ENCODE measurements at regions not wholly inside any gene's neighbourhood (a gene's known extent, or its start where the extent isn't known, plus 50 kb on each side); places are given as distances from the start of the nearest gene placed in this dataset.
"Not testable (repeated sequence)": the region's sequence is repeated elsewhere in the genome, so short reads cannot be mapped to it uniquely, and the experiment has no call there.

- not testable (repeated sequence) for DNase-seq
These were observed 2730.6 kb downstream of the RPIA start for GRCh38 chr2:91422102-91422501.

- DNase-seq: not testable (repeated sequence)
These were observed 2735.7 kb downstream of the RPIA start for GRCh38 chr2:91427148-91427547.

DNA sequence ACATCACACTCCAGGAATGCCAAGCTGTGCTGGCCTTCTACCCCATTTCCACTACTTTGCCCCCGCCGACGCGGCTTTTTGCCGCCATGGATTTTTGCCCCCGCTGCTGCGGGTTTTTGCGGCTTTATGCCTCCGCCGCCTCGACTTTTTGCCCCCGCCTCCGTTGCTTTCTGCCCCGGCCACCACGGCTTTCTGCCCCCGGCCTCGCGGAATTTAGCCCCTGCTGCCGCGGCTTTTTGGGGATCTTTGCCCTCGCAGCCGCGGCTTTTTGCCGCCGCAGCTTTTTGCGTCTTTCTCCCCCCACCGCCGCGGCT, 2750.4 kb downstream of the RPIA start:
- not testable (repeated sequence) for DNase-seq

GRCh38 chr2:91442246-91442905, 2750.9 kb downstream of the RPIA start:
- no peak for DNase-seq

DNA sequence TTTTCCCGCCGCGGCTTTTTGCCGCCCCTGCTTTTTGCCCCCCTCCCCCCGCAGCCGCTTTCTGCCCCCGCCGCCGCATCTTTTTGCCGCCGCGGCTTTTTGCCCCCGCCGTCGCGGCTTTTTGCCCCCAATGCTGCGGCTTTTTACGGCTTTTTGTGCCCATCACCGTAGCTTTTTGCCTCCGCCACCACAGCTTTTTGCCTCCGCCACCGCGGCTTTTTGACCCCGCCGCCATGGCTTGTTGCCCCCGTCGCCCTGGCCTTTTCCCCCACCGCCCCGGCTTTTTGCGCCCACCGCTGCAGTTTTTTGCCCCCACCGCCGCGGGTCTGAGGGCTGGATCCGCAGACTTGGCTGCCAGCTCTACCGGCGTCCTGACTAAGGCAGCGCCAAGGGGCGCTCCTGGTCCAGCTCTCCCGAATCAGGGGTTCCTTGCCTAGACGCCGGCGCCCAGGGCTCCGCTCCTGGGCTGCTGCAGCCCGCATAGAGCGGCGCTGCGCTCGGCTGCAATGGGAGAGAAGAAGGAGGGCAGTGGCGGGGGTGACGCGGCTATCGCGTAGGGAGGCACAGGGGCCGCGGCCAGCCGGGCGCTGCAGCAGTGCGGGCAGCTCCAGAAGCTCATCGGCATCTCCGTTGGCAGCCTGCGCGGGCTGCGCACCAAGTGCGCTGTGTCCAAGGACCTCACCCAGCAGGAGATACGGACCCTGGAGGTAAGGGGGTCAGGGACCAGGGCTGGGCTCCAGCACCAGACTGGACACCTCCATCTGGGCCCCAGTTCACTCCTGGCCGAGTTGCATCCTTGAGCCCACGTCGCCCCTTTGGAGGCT, 2751.6 kb downstream of the RPIA start:
- not testable (repeated sequence) for DNase-seq

DNA sequence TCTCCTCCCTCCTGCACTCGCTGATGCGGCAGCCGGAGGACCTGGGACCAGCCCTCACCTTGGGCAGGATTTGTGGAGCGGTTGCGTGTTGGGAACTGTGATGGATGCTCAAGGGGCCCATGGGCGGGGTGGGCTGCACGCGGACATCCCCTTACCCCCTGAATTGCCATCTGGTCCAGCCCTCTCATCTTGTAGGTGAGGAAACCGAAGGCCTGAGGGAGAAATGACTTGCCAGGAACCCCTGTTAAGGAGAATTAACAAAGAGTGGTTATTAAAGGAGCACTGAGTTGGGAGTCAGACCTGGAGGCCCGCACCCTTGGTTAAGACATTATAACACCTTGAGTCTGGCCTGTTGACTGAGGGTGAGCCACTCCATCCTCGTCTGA, 2752.2 kb downstream of the RPIA start:
- DNase-seq: not testable (repeated sequence)

GRCh38 chr2:91445705-91446104, 2754.2 kb downstream of the RPIA start:
- DNase-seq: not testable (repeated sequence)

DNA sequence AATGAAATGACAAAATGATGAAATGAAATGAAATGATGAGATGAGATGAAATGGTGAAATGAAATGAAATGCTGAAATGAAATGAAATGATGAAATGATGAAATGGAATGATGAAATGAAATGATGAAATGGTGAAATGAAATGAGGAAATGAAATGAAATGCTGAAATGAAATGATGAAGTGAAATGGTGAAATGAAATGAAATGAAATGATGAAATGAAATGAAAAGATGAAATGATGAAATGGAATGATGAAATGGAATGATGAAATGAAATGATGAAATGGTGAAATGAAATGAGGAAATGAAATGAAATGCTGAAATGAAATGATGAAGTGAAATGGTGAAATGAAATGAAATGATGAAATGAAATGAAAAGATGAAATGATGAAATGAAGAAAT, 2755.0 kb downstream of the RPIA start:
- DNase-seq: not testable (repeated sequence)

DNA sequence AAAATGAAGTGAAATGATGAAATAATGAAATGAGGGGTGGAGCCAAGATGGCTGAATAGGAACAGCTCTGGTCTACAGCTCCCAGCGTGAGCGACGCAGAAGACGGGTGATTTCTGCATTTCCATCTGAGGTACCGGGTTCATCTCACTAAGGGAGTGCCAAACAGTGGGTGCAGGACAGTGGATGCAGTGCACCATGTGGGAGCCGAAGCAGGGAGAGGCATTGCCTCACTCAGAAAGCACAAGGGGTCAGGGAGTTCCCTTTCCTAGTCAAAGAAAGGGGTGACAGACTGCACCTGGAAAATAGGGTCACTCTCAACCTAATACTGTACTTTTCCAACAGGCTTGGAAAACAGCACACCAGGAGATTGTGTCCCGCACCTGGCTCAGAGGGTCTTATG, 2755.4 kb downstream of the RPIA start:
- not testable (repeated sequence) for DNase-seq

- not testable (repeated sequence) for DNase-seq
These were observed 2756.0 kb downstream of the RPIA start for GRCh38 chr2:91447508-91447907.

DNA sequence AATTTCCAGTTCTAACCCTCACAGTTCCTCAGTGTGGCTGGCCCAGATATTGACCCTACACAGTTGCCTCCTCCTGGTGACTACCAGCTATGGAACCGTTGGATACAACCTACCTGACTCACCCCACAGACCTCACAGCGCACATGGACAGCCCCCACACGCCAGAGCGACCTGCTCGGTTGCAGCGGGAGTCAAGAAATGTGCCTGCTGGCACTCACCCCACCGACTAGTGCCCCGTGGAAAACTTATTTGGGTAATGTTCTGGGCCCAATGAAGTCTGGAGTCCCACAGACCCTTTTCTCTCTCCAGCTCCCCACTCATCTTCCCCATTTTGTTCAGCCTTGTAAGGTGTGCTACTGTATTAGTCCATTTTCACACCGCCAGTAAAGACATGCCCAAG, 2770.8 kb downstream of the RPIA start:
- DNase-seq: not testable (repeated sequence)

GRCh38 chr2:91463007-91463406, 2771.5 kb downstream of the RPIA start:
- not testable (repeated sequence) for DNase-seq

- not testable (repeated sequence) for DNase-seq
These were observed 2775.4 kb downstream of the RPIA start for GRCh38 chr2:91466780-91467363.

DNA sequence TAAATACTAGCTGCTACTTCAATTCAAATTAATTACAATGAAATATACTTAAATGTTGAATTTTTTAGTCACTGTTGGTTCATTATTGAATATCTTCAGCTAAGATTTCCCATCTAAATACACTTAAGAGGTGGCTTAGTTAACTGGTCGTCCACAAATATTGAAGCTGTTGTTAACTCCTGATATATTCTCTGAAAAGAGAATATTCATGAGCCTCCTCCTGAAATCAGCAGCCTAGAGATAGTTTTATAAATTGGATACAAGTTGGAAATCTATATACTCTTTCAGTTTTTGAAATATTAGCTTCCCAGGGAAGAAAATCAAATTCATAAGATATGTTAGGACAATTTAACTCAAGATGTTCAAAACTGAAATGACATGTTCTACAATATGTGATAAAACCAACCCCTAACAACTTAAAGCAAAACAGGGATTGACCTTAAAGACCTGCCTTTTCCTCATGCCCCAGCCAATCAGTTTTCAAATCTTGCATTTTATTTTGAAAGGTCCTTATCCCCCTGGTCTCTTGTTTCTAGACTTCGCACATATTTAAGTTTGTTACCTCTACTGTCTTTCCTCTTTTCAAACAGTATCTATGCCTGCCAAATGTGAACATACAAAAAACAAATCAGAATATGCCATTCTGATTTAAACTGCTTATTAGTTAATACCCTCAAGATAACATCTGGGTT, 2784.9 kb downstream of the RPIA start:
- not testable (repeated sequence) for DNase-seq

DNA sequence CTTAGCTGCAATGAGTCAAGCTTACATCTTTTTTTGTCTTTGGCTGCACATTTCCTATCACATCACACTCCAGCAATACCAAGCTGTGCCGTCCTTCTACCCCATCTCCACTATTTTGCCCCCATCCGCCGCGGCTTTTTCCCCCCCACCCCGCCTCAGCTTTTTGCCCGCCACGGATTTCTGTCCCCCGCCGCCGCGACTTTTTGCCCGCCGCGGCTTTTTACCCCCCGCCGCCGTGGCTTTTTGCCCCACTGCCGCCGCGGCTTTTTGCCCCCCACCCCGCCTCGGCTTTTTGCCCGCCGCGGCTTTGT, 2785.4 kb downstream of the RPIA start:
- not testable (repeated sequence) for DNase-seq

DNA sequence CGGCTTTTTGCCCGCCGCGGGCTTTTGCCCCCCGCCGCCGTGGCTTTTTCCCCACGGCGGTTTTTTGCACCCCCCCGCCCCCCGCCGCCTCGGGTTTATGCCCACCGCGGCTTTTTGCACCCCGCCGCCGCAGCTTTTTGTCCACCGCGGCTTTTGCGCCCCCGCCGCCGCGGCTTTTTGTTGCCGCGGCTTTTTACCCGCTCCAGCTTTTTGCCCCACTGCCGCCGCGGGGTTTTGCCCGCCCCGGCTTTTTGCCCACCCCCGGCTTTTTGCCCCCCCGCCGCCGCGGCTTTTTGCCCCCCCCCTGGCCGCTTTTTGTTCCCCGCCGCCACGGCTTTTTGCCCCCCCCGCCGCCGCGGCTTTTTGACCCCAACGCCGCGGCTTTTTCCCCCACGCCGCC, 2785.8 kb downstream of the RPIA start:
- not testable (repeated sequence) for DNase-seq

- peak; percentile 15 for DNase-seq
These were observed 2786.5 kb downstream of the RPIA start for GRCh38 chr2:91477731-91478672.

- DNase-seq: not testable (repeated sequence)
These were observed 2787.6 kb downstream of the RPIA start for GRCh38 chr2:91478851-91479718.

DNA sequence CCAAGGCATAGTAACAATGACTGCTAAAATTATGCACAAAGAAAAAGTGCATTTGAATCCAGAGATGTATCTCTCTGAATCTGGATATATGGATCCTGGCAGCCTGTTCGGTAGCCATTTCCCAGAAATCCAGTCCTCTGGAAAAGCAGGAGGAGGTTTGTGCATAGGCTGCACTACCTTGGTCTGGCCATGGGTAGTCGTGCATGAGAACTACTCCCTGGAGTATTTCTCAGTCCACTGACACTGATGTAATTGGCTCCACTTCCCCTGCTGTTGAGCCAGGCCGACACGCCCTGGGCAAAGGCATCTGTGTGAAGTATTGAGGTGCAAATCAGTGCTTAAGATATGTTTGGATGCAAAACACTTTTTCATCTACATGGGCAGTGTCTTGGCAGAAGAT, 2793.8 kb downstream of the RPIA start:
- not testable (repeated sequence) for DNase-seq

GRCh38 chr2:91497129-91498064, 2805.9 kb downstream of the RPIA start:
- DNase-seq: not testable (repeated sequence)
